ENCODE measurements at regions not wholly inside any gene's neighbourhood (a gene's known extent, or its start where the extent isn't known, plus 50 kb on each side); places are given as distances from the start of the nearest gene placed in this dataset.

DNA sequence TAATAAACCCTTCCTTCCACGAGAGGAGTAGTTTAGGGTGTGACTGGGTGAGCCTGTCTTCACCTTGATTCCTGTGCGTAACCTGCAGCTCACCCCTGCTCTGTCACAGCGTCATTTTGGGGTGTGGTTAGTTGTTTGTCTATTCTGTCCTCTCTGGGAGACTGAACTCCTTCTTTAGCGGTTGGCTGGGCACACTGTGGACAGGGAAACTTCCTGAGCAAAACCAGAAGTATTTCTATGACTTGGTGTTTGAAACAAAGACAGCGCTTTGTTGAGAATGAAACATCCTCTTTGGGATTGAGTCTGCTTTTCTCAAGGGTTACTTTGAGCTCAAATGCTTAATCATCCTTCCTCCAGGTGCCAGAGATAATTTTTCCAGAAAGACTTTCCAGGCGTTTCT is 270.7 kb downstream of the HRH4 start:
- H3K9me3 ChIP-seq (ENCODE audit: control insufficient read depth in 4 of 4, low read length in 3 of 4) = no peaks in the 10 kb centered on the region
- DNase-seq (ENCODE audit: low spot score) = no peak
- H3K27ac ChIP-seq (ENCODE audit: low read depth in 1 of 2, low read length in 2 of 2) = no peak overlapping the region
- TF ChIP-seq SP1 (IDR thresholded peaks at IDR 0.05) (no peak), ATF3 (IDR thresholded peaks at IDR 0.05) (no peak), GABPA (IDR thresholded peaks at IDR 0.05 in 1 of 2, conservative IDR thresholded peaks at IDR 0.05 in 1 of 2) (no peak), FOXA1 (IDR thresholded peaks at IDR 0.05) (no peak), HNF4A (conservative IDR thresholded peaks at IDR 0.05) (no peak), NR2F2 (IDR thresholded peaks at IDR 0.05) (no peak), YY1 (IDR thresholded peaks at IDR 0.05) (no peak), EGR1 (IDR thresholded peaks at IDR 0.05; ENCODE audit: low read depth in 2 of 2) (no peak), JUND (IDR thresholded peaks at IDR 0.05) (no peak), RXRA (IDR thresholded peaks at IDR 0.05) (no peak), HNF4G (IDR thresholded peaks at IDR 0.05) (no peak), TAF1 (conservative IDR thresholded peaks at IDR 0.05) (no peak), RAD21 (IDR thresholded peaks at IDR 0.05) (no peak)
- TF ChIP-seq, protein P1, sequence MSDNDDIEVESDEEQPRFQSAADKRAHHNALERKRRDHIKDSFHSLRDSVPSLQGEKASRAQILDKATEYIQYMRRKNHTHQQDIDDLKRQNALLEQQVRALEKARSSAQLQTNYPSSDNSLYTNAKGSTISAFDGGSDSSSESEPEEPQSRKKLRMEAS (IDR thresholded peaks at IDR 0.05) = no peak
- TF ChIP-seq, protein P2, sequence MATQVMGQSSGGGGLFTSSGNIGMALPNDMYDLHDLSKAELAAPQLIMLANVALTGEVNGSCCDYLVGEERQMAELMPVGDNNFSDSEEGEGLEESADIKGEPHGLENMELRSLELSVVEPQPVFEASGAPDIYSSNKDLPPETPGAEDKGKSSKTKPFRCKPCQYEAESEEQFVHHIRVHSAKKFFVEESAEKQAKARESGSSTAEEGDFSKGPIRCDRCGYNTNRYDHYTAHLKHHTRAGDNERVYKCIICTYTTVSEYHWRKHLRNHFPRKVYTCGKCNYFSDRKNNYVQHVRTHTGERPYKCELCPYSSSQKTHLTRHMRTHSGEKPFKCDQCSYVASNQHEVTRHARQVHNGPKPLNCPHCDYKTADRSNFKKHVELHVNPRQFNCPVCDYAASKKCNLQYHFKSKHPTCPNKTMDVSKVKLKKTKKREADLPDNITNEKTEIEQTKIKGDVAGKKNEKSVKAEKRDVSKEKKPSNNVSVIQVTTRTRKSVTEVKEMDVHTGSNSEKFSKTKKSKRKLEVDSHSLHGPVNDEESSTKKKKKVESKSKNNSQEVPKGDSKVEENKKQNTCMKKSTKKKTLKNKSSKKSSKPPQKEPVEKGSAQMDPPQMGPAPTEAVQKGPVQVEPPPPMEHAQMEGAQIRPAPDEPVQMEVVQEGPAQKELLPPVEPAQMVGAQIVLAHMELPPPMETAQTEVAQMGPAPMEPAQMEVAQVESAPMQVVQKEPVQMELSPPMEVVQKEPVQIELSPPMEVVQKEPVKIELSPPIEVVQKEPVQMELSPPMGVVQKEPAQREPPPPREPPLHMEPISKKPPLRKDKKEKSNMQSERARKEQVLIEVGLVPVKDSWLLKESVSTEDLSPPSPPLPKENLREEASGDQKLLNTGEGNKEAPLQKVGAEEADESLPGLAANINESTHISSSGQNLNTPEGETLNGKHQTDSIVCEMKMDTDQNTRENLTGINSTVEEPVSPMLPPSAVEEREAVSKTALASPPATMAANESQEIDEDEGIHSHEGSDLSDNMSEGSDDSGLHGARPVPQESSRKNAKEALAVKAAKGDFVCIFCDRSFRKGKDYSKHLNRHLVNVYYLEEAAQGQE (IDR thresholded peaks at IDR 0.05) = no peak
- TF ChIP-seq, protein P3, sequence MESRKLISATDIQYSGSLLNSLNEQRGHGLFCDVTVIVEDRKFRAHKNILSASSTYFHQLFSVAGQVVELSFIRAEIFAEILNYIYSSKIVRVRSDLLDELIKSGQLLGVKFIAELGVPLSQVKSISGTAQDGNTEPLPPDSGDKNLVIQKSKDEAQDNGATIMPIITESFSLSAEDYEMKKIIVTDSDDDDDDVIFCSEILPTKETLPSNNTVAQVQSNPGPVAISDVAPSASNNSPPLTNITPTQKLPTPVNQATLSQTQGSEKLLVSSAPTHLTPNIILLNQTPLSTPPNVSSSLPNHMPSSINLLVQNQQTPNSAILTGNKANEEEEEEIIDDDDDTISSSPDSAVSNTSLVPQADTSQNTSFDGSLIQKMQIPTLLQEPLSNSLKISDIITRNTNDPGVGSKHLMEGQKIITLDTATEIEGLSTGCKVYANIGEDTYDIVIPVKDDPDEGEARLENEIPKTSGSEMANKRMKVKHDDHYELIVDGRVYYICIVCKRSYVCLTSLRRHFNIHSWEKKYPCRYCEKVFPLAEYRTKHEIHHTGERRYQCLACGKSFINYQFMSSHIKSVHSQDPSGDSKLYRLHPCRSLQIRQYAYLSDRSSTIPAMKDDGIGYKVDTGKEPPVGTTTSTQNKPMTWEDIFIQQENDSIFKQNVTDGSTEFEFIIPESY (IDR thresholded peaks at IDR 0.05) = no peak
- TF ChIP-seq, protein P4, sequence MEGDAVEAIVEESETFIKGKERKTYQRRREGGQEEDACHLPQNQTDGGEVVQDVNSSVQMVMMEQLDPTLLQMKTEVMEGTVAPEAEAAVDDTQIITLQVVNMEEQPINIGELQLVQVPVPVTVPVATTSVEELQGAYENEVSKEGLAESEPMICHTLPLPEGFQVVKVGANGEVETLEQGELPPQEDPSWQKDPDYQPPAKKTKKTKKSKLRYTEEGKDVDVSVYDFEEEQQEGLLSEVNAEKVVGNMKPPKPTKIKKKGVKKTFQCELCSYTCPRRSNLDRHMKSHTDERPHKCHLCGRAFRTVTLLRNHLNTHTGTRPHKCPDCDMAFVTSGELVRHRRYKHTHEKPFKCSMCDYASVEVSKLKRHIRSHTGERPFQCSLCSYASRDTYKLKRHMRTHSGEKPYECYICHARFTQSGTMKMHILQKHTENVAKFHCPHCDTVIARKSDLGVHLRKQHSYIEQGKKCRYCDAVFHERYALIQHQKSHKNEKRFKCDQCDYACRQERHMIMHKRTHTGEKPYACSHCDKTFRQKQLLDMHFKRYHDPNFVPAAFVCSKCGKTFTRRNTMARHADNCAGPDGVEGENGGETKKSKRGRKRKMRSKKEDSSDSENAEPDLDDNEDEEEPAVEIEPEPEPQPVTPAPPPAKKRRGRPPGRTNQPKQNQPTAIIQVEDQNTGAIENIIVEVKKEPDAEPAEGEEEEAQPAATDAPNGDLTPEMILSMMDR (IDR thresholded peaks at IDR 0.05; ENCODE audit: low read depth, low read length, missing input control) = no peak
- H3K27me3 ChIP-seq (ENCODE audit: control insufficient read depth in 4 of 4, insufficient read depth in 4 of 4, low read length in 3 of 4) = peaks cover 0 to 15% (median under 1%) of the 10 kb centered on the region in 4 donors
- H3K4me1 ChIP-seq (ENCODE audit: control insufficient read depth in 4 of 4, insufficient read depth in 4 of 4, low read length in 3 of 4) = peaks cover 0 to 5% (median 1%) of the 10 kb centered on the region in 4 donors
- H3K4me3 ChIP-seq (ENCODE audit: low read depth in 1 of 3, low read length in 3 of 3) = no peak overlapping the region
- no peaks in the 10 kb centered on the region for H3K36me3 ChIP-seq (ENCODE audit: control insufficient read depth in 4 of 4, insufficient read depth in 3 of 4, low read depth in 1 of 4, low read length in 3 of 4)
- 51% methylated on average over 6 of the region's 6 CpGs for WGBS
- H3K9ac ChIP-seq (ENCODE audit: low read depth in 1 of 2, low read length in 2 of 2) = no peak overlapping the region

Measured in liver (tissue), 8 donors.